ENCODE measurements at regions not wholly inside any gene's neighbourhood (a gene's known extent, or its start where the extent isn't known, plus 50 kb on each side); places are given as distances from the start of the nearest gene placed in this dataset.

DNA sequence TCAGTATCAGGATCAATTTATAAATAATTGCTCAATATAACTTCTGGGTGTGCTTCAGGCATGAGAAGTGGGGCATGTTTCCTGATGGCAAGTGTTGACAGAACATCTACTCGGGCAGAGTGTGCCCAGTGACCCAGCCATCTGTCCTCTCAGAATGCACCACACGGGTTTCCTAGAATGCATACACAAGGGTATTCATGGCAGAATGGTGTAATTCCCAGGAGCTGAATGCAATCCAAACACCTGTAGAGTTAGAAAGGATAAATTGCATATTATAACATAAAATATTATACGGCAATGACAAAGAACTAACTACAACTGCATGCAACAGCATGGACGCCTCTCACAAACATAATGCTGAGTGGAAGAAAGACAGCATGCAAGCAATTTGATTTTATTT lies 391.9 kb downstream of the SIPA1L2 start:
- TF ChIP-seq KDM5B (IDR thresholded peaks at IDR 0.05; ENCODE audit: insufficient replicate concordance, low read depth, low read length) (no peak), BCOR (IDR thresholded peaks at IDR 0.05) (no peak), GTF2B (IDR thresholded peaks at IDR 0.05; ENCODE audit: extremely low read depth, insufficient read length) (no peak), HMG20A (CRISPR knock-in tag; conservative IDR thresholded peaks at IDR 0.05) (no peak), MYNN (IDR thresholded peaks at IDR 0.05) (no peak), MYNN (CRISPR knock-in tag; IDR thresholded peaks at IDR 0.05) (no peak), CREB3L1 (IDR thresholded peaks at IDR 0.05; ENCODE audit: borderline replicate concordance, low read depth) (no peak), E2F4 (CRISPR knock-in tag; IDR thresholded peaks at IDR 0.05; ENCODE audit: low read depth) (no peak), ZNF57 (CRISPR knock-in tag; IDR thresholded peaks at IDR 0.05) (no peak), ZNF212 (CRISPR knock-in tag; IDR thresholded peaks at IDR 0.05) (no peak), NFXL1 (CRISPR knock-in tag; IDR thresholded peaks at IDR 0.05) (no peak), HLTF (IDR thresholded peaks at IDR 0.05) (no peak), ZFP1 (CRISPR knock-in tag; IDR thresholded peaks at IDR 0.05) (no peak), YY1 (IDR thresholded peaks at IDR 0.05; ENCODE audit: borderline replicate concordance in 1 of 3, control insufficient read depth in 1 of 3, extremely low read depth in 1 of 3, insufficient read depth in 3 of 3, insufficient read length in 1 of 3, insufficient replicate concordance in 2 of 3, low read depth in 1 of 3, low read length in 2 of 3) (no peak)
- TF ChIP-seq, protein P1, sequence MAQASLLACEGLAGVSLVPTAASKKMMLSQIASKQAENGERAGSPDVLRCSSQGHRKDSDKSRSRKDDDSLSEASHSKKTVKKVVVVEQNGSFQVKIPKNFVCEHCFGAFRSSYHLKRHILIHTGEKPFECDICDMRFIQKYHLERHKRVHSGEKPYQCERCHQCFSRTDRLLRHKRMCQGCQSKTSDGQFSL (CRISPR knock-in tag; IDR thresholded peaks at IDR 0.05), result no peak
- TF ChIP-seq, protein P1 (tag; IDR thresholded peaks at IDR 0.05), result no peak
- DNase-seq (ENCODE audit: extremely low read depth in 1 of 4, low spot score in 3 of 4), result no peak
- H3K9ac ChIP-seq (ENCODE audit: insufficient read depth in 1 of 2, low read depth in 2 of 2, low read length in 2 of 2), result no peak overlapping the region
- no peaks in the 10 kb centered on the region for H3K27me3 ChIP-seq (ENCODE audit: control insufficient read depth in 2 of 2, insufficient read depth in 2 of 2, low read length in 2 of 2)
- no peaks in the 10 kb centered on the region for H3K9me1 ChIP-seq (ENCODE audit: control insufficient read depth, insufficient read depth, low read length)
- H3K4me1 ChIP-seq (replicated peaks in 1 of 2; ENCODE audit: control insufficient read depth in 2 of 2, insufficient read depth in 2 of 2, low read length in 2 of 2), result no peaks in the 10 kb centered on the region
- H3K79me2 ChIP-seq (ENCODE audit: control insufficient read depth, insufficient read depth, low read length), result no peaks in the 10 kb centered on the region
- H4K20me1 ChIP-seq (replicated peaks; ENCODE audit: control insufficient read depth, insufficient read depth, low read length), result no peaks in the 10 kb centered on the region
- no peak overlapping the region for H3K27ac ChIP-seq (ENCODE audit: extremely low read depth, low read depth, low read length)
- ChIA-PET POLR2A (no interaction called here), CTCF (ENCODE audit: low intra/inter-chr PET ratio) (no interaction called here)
- ATAC-seq, result no peak
- in situ Hi-C loops (cut with MboI) (no loop called here), intact Hi-C loops (cut with micrococcal nuclease) (no loop called here)
- 0% methylated on average over 4 of the region's 4 CpGs for WGBS (ENCODE audit: insufficient coverage, low coverage, missing lambda C conversion rate)
- H3K4me3 ChIP-seq, result no peak overlapping the region
- H3K36me3 ChIP-seq (ENCODE audit: control insufficient read depth, insufficient read depth, low read length), result no peaks in the 10 kb centered on the region
- H3K9me3 ChIP-seq (replicated peaks; ENCODE audit: control insufficient read depth, insufficient read depth, low read depth, low read length), result no peaks in the 10 kb centered on the region
- no peak for FAIRE-seq
- BruUV-seq (replicated peaks), result no TSS peak
- H2AFZ ChIP-seq (ENCODE audit: low read depth, low read length), result no peak overlapping the region
- no peak overlapping the region for H3K4me2 ChIP-seq (ENCODE audit: insufficient read depth, low read length)

All from K562 (cell line).